ENCODE measurements at regions not wholly inside any gene's neighbourhood (a gene's known extent, or its start where the extent isn't known, plus 50 kb on each side); places are given as distances from the start of the nearest gene placed in this dataset.
"Not testable (repeated sequence)": the region's sequence is repeated elsewhere in the genome, so short reads cannot be mapped to it uniquely, and the experiment has no call there.

DNA sequence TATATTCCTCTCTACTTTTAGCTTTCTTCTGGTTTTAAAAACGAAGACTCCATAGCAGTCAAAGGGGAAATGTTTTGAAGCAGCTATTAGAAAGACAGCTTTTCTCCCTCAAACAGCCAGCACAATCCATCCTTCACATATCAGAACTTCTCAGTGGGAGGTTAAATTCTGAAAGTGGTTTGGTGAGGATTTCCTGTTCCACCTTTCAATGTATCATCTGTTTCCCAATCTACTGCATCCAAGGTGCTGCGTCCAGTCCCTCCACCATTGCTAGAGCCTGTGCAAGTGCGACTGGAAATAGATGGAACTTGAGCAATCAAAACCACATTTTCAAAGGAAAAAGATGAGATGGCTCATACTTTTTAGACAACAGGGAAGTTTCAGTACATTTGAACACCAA is 508.3 kb upstream of the ARID1B start:
- no peak for DNase-seq

DNA sequence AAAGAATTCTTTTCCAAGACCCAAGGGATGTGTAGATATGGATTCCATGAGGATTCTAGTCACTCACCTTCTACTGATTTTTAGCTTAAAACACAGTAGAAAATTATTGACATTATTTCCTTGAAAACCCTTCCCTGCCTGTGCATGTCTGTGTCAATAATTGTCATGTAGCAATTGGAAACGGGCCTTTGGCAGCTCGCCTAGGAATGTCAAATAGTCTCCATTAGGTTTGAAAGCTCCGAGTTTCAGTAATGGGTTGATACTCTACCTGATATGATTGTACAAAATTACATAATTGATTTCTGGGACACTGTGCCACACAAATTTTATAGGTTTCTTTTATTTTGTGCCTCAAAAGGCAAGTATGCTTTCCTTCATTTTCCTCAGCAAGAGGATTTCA is 515.2 kb upstream of the ARID1B start:
- no peak for DNase-seq

- no peak for DNase-seq
These were observed 516.4 kb upstream of the ARID1B start for GRCh38 chr6:156260815-156261214.

DNA sequence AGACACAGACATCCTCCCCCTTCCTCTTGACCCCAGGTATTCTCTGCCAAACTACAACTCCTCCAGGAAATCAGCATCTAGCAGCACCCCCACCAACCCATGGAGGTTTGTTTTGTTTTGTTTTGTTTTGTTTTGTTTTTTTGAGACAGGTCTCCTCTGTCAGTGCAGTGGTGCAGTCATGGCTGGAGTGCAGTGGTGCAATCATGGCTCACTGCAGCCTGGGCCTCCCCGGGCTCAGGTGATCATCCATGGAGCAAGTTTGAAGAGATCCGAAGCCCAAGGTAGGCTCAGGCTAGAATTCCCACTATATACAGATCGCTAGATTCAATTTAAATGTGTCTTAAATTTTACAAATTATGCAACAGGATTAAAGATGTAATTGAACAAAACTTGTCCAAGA is 518.2 kb upstream of the ARID1B start:
- DNase-seq, result no peak

GRCh38 chr6:156256161-156256560 is 521.0 kb upstream of the ARID1B start:
- DNase-seq, result no peak

DNA sequence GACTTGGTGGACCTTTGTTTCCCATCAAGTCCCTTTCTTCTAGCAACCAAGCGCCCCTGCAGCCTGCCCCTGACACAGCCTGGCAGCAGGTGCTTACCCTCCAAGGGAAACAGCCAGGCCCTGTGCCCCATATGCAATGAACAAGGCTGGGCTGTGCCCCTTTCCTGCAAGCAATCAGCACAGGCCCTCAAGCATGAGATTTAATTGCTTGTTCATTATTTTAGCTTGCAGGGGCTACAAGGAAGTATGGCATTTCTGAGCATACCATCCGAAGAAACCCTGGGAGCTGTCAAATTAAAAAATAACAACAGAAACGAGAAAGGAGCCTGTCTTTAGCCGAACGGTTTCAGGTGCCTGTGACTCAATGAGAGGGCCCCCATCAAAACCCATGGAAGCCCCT is 522.9 kb upstream of the ARID1B start:
- no peak for DNase-seq

- DNase-seq, result no peak
These were observed 526.6 kb upstream of the ARID1B start for GRCh38 chr6:156250593-156250992.

DNA sequence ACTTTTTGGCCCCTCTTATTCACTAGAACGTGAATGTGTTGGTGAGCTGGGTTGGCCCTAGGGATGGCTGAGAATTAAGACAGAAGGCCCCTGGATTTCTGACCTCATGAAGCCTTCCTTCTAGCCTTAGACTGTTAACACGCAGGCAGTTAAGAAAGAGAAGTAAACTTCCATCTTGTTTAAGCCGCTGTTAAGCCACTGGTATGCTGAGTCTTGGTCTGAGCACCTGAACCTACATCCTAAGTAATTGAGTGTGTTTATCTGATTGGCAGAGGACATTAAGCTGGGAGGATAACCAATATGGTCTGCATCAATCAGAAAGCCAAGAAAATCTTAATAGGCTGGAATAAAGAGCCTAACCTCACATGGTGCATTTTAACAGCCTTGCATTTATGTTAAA is 535.0 kb upstream of the ARID1B start:
- DNase-seq, result no peak

- no peak for DNase-seq
These were observed 546.0 kb upstream of the ARID1B start for GRCh38 chr6:156231026-156231765.

GRCh38 chr6:156219973-156220372 is 557.2 kb upstream of the ARID1B start:
- no peak for DNase-seq

DNA sequence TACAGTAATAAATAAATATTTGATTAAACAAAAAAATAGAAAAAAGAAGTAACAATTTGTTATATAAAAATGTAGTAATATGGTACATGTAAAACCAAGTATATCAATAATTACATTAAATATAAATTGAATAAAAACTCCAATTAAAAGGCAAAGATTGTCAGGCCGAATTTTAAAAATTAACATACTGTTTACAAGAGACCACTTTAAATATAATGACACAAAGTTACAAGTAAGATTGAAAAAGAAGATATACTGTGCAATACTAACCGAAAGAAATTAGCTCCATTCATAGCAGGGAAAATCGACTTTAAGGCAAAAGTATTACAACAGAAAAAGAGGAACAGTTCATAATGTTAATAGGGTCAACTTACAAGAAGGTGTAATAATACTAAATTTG is 571.5 kb upstream of the ARID1B start:
- DNase-seq, result no peak

GRCh38 chr6:156199182-156199581 is 578.0 kb upstream of the ARID1B start:
- DNase-seq, result no peak

GRCh38 chr6:156197513-156197912 is 579.7 kb upstream of the ARID1B start:
- DNase-seq, result no peak

- DNase-seq, result no peak
These were observed 582.2 kb upstream of the ARID1B start for GRCh38 chr6:156194981-156195380.

DNA sequence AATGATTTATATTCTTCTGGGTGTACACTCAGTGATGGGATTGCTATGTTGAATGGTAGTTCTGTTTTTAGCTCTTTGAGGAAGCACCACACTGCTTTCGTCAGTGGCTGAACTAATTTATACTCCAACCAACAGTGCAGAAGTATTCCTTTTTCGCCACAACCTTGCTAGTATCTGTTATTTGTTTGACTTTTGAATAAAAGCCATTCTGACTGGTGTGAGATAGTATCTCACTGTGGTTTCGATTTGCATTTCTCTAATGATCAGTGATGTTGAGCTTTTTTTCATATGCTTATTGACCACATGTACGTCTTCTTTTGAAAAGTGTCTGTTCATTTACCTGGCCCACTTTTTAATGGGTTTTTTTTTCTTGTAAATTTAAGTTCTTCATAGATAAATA is 583.8 kb upstream of the ARID1B start:
- DNase-seq, result no peak

DNA sequence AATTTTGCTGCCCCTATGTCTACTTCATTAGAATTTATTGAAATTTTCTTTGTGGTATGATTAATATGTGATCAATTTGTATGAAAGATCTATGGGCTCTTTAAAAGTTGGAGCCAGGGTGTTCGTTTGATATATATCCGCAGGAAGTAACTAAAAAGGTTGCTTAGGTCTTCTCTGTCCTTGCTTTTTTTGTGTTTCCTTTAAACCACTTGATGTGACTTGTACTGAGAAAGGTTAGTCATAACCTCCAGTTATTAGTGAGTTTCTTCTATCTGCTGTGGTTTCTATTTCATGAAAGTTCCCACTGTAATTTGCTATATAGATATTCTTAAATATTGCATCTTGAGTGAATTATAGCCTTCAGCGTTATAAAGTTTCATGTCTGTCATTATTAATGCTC is 585.3 kb upstream of the ARID1B start:
- no peak for DNase-seq

GRCh38 chr6:156191390-156191789 is 585.8 kb upstream of the ARID1B start:
- not testable (repeated sequence) for DNase-seq

GRCh38 chr6:156190270-156190669 is 586.9 kb upstream of the ARID1B start:
- no peak for DNase-seq

GRCh38 chr6:156189714-156190113 is 587.5 kb upstream of the ARID1B start:
- no peak for DNase-seq

DNA sequence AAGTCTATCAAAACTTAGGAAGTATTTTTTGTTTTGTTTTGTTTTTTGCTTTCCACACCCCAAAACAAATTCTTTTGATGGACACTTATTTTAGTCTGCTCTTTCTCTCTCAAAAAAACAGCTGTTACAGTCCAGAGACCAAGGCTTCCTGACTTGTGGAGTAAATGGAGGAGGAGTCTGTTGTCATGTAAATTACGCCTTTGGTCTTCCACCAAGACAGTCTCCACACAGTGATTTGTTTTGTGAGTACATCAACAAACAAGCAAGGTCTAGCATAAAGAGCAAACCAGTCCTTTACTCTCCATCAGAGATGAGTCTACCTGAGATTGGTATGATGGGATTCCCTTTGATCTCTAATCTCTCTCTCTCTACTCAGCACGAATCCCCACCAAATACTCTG is 588.0 kb upstream of the ARID1B start:
- no peak for DNase-seq

- DNase-seq, result no peak
These were observed 592.1 kb upstream of the ARID1B start for GRCh38 chr6:156185113-156185512.

DNA sequence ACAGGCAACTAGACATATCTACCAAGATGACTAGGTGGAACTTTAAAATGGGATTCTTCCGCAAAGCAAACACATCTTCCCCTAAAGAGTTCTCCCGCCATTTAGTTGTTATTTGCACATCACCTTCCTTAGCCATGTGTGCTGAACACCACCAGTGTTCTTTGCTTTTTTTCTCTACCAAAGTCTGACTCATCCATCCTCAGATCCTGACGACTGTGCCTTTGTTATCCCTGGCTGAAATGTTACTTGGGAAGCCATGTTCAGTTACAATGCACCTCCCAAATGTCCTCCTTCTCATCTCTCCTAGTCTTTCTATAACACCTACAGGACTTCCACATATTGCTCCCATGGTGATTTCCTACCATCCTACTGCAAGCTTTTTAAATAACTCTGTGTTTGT is 593.5 kb upstream of the ARID1B start:
- no peak for DNase-seq

DNA sequence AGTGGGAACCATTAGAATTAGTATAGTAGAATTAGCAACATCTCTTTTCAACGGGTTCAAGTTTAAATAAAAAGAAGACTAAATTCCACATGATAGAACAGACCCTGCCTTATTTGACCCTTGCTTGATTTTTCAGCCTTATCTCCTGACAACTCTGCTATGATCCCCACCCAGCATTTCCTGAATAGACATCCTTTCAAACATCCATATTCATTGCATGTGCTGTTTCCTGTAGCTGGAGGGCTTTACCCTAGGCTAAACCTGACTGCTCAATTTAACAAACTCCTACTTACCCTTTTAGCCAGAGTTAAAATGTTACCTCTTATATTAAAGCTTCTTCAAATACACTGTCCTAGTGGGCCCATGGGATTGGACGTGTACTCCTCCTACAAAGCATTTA is 594.8 kb upstream of the ARID1B start:
- no peak for DNase-seq

- no peak for DNase-seq
These were observed 595.7 kb upstream of the ARID1B start for GRCh38 chr6:156181506-156181905.

- DNase-seq, result no peak
These were observed 601.2 kb upstream of the ARID1B start for GRCh38 chr6:156175971-156176421.

All from hippocampal formation (tissue), 2 donors.